Esophagus squamous epithelium (tissue), 5 donors: ENCODE measurements at regions not wholly inside any gene's neighbourhood (a gene's known extent, or its start where the extent isn't known, plus 50 kb on each side); places are given as distances from the start of the nearest gene placed in this dataset.

Experiments
- DNase-seq: peaks from one replicate; lab custom pipeline; 2025; lab: John Stamatoyannopoulos, UW
- H3K27ac ChIP-seq, 4 donors: fragments of 200-600 bp; sonication (generic); one replicate each; pipeline ENCODE4 v1.5.1; 2016 to 2019; ENCODE audit warnings: mild to moderate bottlenecking in 1 of 4
- H3K27me3 ChIP-seq, 4 donors: fragments of 200-600 bp; sonication (generic); 1 replicate in 3 of 4; 2 replicates in 1 of 4; pipeline versions ENCODE4 v1.5.1 to v1.6.0; 2017 to 2021; ENCODE audit warnings: antibody characterized with exemption in 1 of 4
- H3K36me3 ChIP-seq, 3 donors: fragments of 200-600 bp; sonication (generic); one replicate each; pipeline ENCODE4 v1.5.1; 2016 to 2019
- H3K4me1 ChIP-seq, 3 donors: fragments of 200-600 bp; sonication (generic); one replicate each; pipeline ENCODE4 v1.5.1; 2017 to 2019
- H3K4me3 ChIP-seq, 4 donors: fragments of 200-600 bp; sonication (generic); 1 replicate in 3 of 4; 2 replicates in 1 of 4; pipeline ENCODE4 v1.5.1; 2016 to 2019; ENCODE audit warnings: mild to moderate bottlenecking in 2 of 4, moderate library complexity in 1 of 4
- H3K9me3 ChIP-seq, 3 donors: fragments of 200-600 bp; sonication (generic); one replicate each; pipeline ENCODE4 v1.5.1; 2016 to 2019
- POLR2A ChIP-seq, 4 donors: fragments of 450-650 bp; IDR thresholded peaks; one replicate each; pipeline ENCODE4 v1.6.1; 2017; ENCODE audit warnings: antibody characterized with exemption in 4 of 4, mild to moderate bottlenecking in 4 of 4, moderate library complexity in 3 of 4
- WGBS, 2 donors: methylation state at CpG; one replicate each; pipeline ENCODE4 v1.1.5; 2018; 5-methylcytosine and 5-hydroxymethylcytosine counted together
- intact Hi-C: fragments of 100-400 bp; cut with DNase I; formaldehyde crosslinking; loops from one replicate; pipeline ENCODE4 v1.15.0; 2022
- TF ChIP-seq, protein P1 (sequence below), 6 experiments: fragments of 450-650 bp in 4 of 6; fragments of 200-600 bp in 2 of 6; sonication (generic) in 2 of 6; IDR thresholded peaks; one replicate each; pipeline ENCODE4 v1.5.1; 2016 to 2019; ENCODE audit warnings: antibody characterized with exemption in 6 of 6, mild to moderate bottlenecking in 4 of 6, moderate library complexity in 4 of 6
- donor health status: DM: yes; HTN: yes; CAD: no.

DNA sequence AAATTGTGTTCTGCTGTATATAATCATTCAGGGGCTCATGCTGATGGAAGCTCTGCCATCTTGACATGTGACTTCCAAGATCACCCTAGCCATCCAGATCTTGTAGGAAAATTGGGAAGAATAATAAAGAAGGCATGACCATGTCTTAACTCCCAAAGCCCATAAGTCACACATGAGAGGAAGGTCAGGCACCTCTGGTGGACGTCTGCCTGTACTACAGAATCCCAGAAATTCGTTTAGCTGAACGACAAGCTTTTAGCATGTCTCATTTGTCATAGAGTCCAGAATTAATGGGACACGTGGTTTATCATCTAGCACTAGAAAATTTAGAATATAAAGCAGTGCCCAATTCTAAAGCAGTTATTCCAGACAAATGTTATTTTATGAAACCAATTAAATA, 212.7 kb downstream of the CENPC start:
- no peak overlapping the region for H3K4me3 ChIP-seq
- H3K27ac ChIP-seq = no peak overlapping the region
- DNase-seq = no peak
- peaks cover 0 to 14% (median 0%) of the 10 kb centered on the region in 4 donors for H3K27me3 ChIP-seq
- H3K36me3 ChIP-seq = no peaks in the 10 kb centered on the region
- WGBS, 2 donors = 8 to 27% methylated on average over 3 to 4 of the region's 4 CpGs
- TF ChIP-seq, protein P1, sequence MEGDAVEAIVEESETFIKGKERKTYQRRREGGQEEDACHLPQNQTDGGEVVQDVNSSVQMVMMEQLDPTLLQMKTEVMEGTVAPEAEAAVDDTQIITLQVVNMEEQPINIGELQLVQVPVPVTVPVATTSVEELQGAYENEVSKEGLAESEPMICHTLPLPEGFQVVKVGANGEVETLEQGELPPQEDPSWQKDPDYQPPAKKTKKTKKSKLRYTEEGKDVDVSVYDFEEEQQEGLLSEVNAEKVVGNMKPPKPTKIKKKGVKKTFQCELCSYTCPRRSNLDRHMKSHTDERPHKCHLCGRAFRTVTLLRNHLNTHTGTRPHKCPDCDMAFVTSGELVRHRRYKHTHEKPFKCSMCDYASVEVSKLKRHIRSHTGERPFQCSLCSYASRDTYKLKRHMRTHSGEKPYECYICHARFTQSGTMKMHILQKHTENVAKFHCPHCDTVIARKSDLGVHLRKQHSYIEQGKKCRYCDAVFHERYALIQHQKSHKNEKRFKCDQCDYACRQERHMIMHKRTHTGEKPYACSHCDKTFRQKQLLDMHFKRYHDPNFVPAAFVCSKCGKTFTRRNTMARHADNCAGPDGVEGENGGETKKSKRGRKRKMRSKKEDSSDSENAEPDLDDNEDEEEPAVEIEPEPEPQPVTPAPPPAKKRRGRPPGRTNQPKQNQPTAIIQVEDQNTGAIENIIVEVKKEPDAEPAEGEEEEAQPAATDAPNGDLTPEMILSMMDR (IDR thresholded peaks at IDR 0.05) = peak in 2 of 6 experiments; percentile 12 to 47
- no peak for TF ChIP-seq POLR2A (IDR thresholded peaks at IDR 0.05)
- no peaks in the 10 kb centered on the region for H3K4me1 ChIP-seq
- H3K9me3 ChIP-seq = no peaks in the 10 kb centered on the region
- intact Hi-C loops = no loop called here

DNA sequence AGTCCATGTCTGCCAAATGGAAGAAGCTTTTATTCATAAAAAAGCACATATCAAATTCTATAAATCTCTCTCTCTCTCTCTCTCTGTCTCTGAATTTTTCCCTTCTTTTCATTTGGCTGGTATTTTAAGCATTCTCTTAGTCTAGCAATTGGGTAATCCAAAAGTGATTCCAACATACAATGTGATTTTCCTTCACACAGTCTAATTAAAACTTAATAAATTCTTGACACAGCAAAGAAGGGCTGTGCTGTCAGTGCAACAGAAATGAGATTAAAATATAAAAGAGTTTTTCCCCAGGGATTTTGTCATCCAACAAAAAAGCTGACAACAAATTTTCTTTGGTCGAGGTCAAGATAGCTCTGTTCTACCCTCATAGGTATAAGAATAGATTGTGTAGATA, 216.9 kb downstream of the CENPC start:
- DNase-seq = no peak
- Histone ChIP-seq H3K36me3 (no peaks in the 10 kb centered on the region), H3K4me3 (no peak overlapping the region), H3K9me3 (no peaks in the 10 kb centered on the region), H3K27ac (no peak overlapping the region), H3K4me1 (peaks cover 0 to 3% (median 0%) of the 10 kb centered on the region in 3 donors), H3K27me3 (peaks cover 0 to 19% (median 0%) of the 10 kb centered on the region in 4 donors)
- 44 to 59% methylated on average over 1 of the region's 1 CpG for WGBS, 2 donors
- no peak for TF ChIP-seq POLR2A (IDR thresholded peaks at IDR 0.05)
- TF ChIP-seq, protein P1 (IDR thresholded peaks at IDR 0.05) = no peak
- intact Hi-C loops = no loop called here

DNA sequence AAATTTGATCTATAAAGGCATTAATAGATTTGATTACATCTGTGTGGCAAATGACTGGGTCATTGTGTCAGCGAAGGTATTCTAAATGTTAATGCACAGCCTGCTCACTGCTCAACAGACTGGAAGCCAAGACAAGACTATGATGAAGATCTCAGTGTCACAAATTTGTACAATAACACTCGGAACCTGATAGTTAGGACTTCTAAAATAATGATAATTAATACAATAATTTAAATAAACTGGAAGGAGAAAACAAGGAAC, 217.4 kb downstream of the CENPC start:
- Histone ChIP-seq H3K36me3 (no peaks in the 10 kb centered on the region), H3K27me3 (peaks cover 0 to 19% (median 0%) of the 10 kb centered on the region in 4 donors), H3K4me1 (peaks cover 0 to 3% (median 0%) of the 10 kb centered on the region in 3 donors), H3K4me3 (no peak overlapping the region), H3K27ac (no peak overlapping the region), H3K9me3 (no peaks in the 10 kb centered on the region)
- intact Hi-C loops = no loop called here
- DNase-seq = no peak
- 37 to 56% methylated on average over 2 of the region's 2 CpGs for WGBS, 2 donors
- TF ChIP-seq POLR2A (IDR thresholded peaks at IDR 0.05) = no peak
- TF ChIP-seq, protein P1 (IDR thresholded peaks at IDR 0.05) = no peak

DNA sequence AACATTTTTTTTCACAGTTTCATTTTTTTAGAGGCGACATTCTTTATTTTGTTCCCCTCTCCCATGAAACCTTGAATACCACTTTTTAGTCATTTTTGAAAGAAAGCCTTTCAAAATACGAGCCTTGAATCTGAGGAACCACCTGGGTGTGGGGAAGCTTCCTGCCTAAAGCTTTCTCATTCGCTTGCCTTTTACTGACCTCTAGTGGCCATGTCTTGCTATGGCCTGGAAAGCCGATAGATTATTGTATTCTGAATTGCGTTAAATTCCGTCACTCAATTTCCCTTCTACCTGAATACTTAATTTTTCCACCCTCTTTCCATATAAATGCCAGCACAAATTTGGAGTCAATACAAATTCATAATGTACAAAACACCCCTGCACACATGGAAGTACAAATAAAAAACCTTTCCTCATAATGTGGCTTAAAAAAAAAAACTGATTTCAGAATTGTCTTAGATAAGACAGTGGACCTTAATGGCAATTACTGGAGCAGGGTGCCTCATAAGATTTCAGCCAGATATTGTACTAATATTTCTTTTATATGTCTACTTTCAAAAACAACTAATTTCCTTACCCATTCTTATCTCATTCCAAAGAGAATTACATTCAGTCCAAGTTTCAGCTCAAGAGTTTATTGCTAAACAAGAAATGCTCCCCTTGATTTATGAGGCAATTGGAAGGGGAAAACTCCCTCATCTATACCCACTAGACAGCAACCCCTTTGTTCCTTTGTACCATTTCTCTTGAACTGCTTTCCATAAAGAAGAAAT, 217.9 kb downstream of the CENPC start:
- no peaks in the 10 kb centered on the region for H3K36me3 ChIP-seq
- 3 to 5% methylated on average over 6 of the region's 6 CpGs for WGBS, 2 donors

DNA sequence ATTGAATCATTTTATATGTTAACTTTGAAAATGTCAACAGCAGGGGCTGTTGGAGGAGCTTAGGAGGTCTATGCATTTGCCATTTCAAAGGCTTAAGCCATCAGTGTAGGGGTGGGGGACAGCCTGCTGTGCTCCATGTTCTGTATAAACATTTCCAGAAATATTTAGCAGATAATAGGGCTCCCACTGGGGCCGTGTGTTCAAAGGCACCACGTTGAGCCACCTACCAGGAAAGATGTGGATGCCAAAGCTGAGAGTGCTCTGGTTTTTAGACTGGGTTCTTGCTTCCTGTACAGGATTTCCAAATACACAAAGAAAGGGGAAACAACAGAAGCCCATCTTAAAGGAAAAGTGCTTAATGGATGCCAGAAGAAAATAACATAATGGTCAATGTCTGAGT, 219.5 kb downstream of the CENPC start:
- no peak for TF ChIP-seq POLR2A (IDR thresholded peaks at IDR 0.05)
- TF ChIP-seq, protein P1 (IDR thresholded peaks at IDR 0.05) = no peak
- no peaks in the 10 kb centered on the region for H3K9me3 ChIP-seq
- H3K4me3 ChIP-seq = no peak overlapping the region
- H3K36me3 ChIP-seq = no peaks in the 10 kb centered on the region
- H3K27ac ChIP-seq = no peak overlapping the region
- peaks cover 0 to 12% (median 0%) of the 10 kb centered on the region in 4 donors for H3K27me3 ChIP-seq
- H3K4me1 ChIP-seq = peaks cover 0 to 3% (median 0%) of the 10 kb centered on the region in 3 donors
- no peak for DNase-seq
- intact Hi-C loops = no loop called here
- WGBS, 2 donors = 0 to 11% methylated on average over 2 of the region's 2 CpGs

More for the DNA sequence above, 217.9 kb downstream of the CENPC start:
- no peak overlapping the region for H3K4me3 ChIP-seq
- no peak overlapping the region for H3K27ac ChIP-seq
- peaks cover 0 to 19% (median 0%) of the 10 kb centered on the region in 4 donors for H3K27me3 ChIP-seq
- H3K9me3 ChIP-seq = no peaks in the 10 kb centered on the region
- DNase-seq = no peak
- H3K4me1 ChIP-seq = peaks cover 0 to 3% (median 0%) of the 10 kb centered on the region in 3 donors
- TF ChIP-seq POLR2A (IDR thresholded peaks at IDR 0.05) = no peak
- TF ChIP-seq, protein P1 (IDR thresholded peaks at IDR 0.05) = peak; percentile 38 to 90 (median 74)
- intact Hi-C loops = no loop called here
